GM12878 (cell line): ENCODE measurements at regions not wholly inside any gene's neighbourhood (a gene's known extent, or its start where the extent isn't known, plus 50 kb on each side); places are given as distances from the start of the nearest gene placed in this dataset.

ENCODE experiments used
- ATAC-seq: fragments of 200-7000 bp; cut with Tn5 transposase; 3 replicates; pipeline ENCODE4 v1.9.1; 2020; ENCODE audit warnings: mild to moderate bottlenecking, moderate library complexity
- BruUV-seq: library from RNA; stranded (reverse); fragments of 400-500 nt; replicated peaks from 2 replicates; lab custom pipeline; 2021; lab: Mats Ljungman, UMichigan
- CTCF ChIA-PET: fragments of 300-600 bp; sonication (Branson Sonifier 250); formaldehyde crosslinking; extraction: SDS; loops from one replicate; lab custom pipeline; 2021; ENCODE audit warnings: inconsistent platforms; lab: Yijun Ruan, JAX
- POLR2A ChIA-PET: fragments of 350-600 bp; formaldehyde crosslinking; extraction: SDS; loops from one replicate; lab custom pipeline; 2021; ENCODE audit warnings: inconsistent platforms; lab: Charles Lee
- RAD21 ChIA-PET: fragments of 300-600 bp; sonication (Branson Sonifier 250); formaldehyde crosslinking; loops from one replicate; lab custom pipeline; 2023; ENCODE audit warnings: antibody characterized with exemption; ENCODE audit not compliant: unreplicated experiment; lab: Charles Lee
- SMC1A ChIA-PET: fragments of 300-600 bp; sonication (Branson Sonifier 250); formaldehyde crosslinking; loops from one replicate; lab custom pipeline; 2023; ENCODE audit not compliant: unreplicated experiment, uncharacterized antibody; lab: Charles Lee
- DNase-seq: peaks from one replicate; pipeline ENCODE4 v3.0.0-alpha.2; 2011; ENCODE audit warnings: low read depth, low spot score
- FAIRE-seq: peaks from 3 replicates; lab custom pipeline; 2011; peaks lifted over from hg19 to GRCh38; lab: Jason Lieb, UNC
- H2AFZ ChIP-seq: 2 replicates; pipeline ENCODE4 v1.6.0; 2011; ENCODE audit warnings: low read depth, low read length, control low read depth; ENCODE audit not compliant: control insufficient read depth
- H3K27ac ChIP-seq: 2 replicates; pipeline ENCODE4 v1.5.1; 2011; ENCODE audit warnings: control low read depth; ENCODE audit not compliant: control insufficient read depth, insufficient read depth
- H3K27me3 ChIP-seq, 2 experiments: replicated peaks in 1 of 2; 2 replicates each; pipeline versions ENCODE4 v1.6.0 to v1.6.1; 2011; ENCODE audit warnings: low read length in 1 of 2; ENCODE audit not compliant: control insufficient read depth in 2 of 2, insufficient read depth in 2 of 2
- H3K36me3 ChIP-seq, 2 experiments: 2 replicates each; pipeline ENCODE4 v1.5.1; 2011; ENCODE audit warnings: low read length in 1 of 2; ENCODE audit not compliant: control insufficient read depth in 2 of 2, insufficient read depth in 2 of 2
- H3K4me1 ChIP-seq: 2 replicates; pipeline ENCODE4 v1.6.1; 2011; ENCODE audit warnings: mild to moderate bottlenecking, low read length, moderate library complexity, mixed read lengths; ENCODE audit not compliant: control insufficient read depth, insufficient read depth
- H3K4me2 ChIP-seq: 2 replicates; pipeline ENCODE4 v1.6.0; 2011; ENCODE audit warnings: control low read depth; ENCODE audit not compliant: control insufficient read depth, insufficient read depth
- H3K4me3 ChIP-seq: fragments of 200-600 bp; sonication (generic); 2 replicates; pipeline ENCODE4 v1.5.1; 2016
- H3K79me2 ChIP-seq: 2 replicates; pipeline ENCODE4 v1.6.0; 2011; ENCODE audit warnings: low read length; ENCODE audit not compliant: control insufficient read depth, insufficient read depth
- H3K9ac ChIP-seq: 2 replicates; pipeline ENCODE4 v1.8.0; 2011; ENCODE audit warnings: low read length, control low read depth, mixed read lengths; ENCODE audit not compliant: control insufficient read depth, insufficient read depth
- H3K9me3 ChIP-seq: replicated peaks from 3 replicates; pipeline ENCODE4 v1.5.1; 2011; ENCODE audit warnings: mild to moderate bottlenecking, low read length; ENCODE audit not compliant: control insufficient read depth, insufficient read depth
- H4K20me1 ChIP-seq: 2 replicates; pipeline ENCODE4 v1.6.0; 2011; ENCODE audit not compliant: control insufficient read depth, insufficient read depth
- BRCA1 ChIP-seq: IDR thresholded peaks from 2 replicates; pipeline ENCODE4 v1.6.1; 2011; ENCODE audit warnings: low read depth, low read length, improper control_type of control experiment
- CREM ChIP-seq: IDR thresholded peaks from 2 replicates; pipeline ENCODE4 v1.6.1; 2014; ENCODE audit warnings: antibody characterized with exemption, low read depth
- EZH2 ChIP-seq: IDR thresholded peaks from 2 replicates; pipeline ENCODE4 v1.6.1; 2012; ENCODE audit warnings: low read depth, mild to moderate bottlenecking, control low read depth, inconsistent platforms, low read length, borderline replicate concordance; ENCODE audit not compliant: control insufficient read depth
- FOS ChIP-seq: IDR thresholded peaks from 3 replicates; pipeline ENCODE4 v1.6.1; 2011; ENCODE audit warnings: borderline replicate concordance; ENCODE audit not compliant: insufficient read length; ENCODE audit errors: extremely low read depth
- MEF2A ChIP-seq: IDR thresholded peaks from 2 replicates; pipeline ENCODE4 v1.6.1; 2011; ENCODE audit warnings: low read depth, mild to moderate bottlenecking, low read length, moderate library complexity; ENCODE audit not compliant: insufficient read depth
- NBN ChIP-seq: fragments of 450-650 bp; IDR thresholded peaks from 2 replicates; pipeline ENCODE4 v1.6.1; 2016
- NFYA ChIP-seq: IDR thresholded peaks from 2 replicates; pipeline ENCODE4 v1.6.1; 2011; ENCODE audit warnings: low read depth, mild to moderate bottlenecking, low read length, improper control_type of control experiment, borderline replicate concordance
- POLR2A ChIP-seq: IDR thresholded peaks from 2 replicates; pipeline ENCODE4 v1.6.1; 2011; ENCODE audit warnings: low read depth, mild to moderate bottlenecking, low read length
- RELA ChIP-seq: fragments of 450-650 bp; IDR thresholded peaks from 2 replicates; pipeline ENCODE4 v1.8.0; 2014; ENCODE audit warnings: borderline replicate concordance; ENCODE audit not compliant: partially characterized antibody
- SIN3A ChIP-seq: IDR thresholded peaks from 2 replicates; pipeline ENCODE4 v1.6.1; 2012; ENCODE audit warnings: low read depth, low read length, improper control_type of control experiment
- SPI1 ChIP-seq: IDR thresholded peaks from 2 replicates; pipeline ENCODE4 v1.6.1; 2011; ENCODE audit warnings: low read depth, mild to moderate bottlenecking, low read length, moderate library complexity, borderline replicate concordance; ENCODE audit not compliant: insufficient read depth
- STAT3 ChIP-seq: IDR thresholded peaks from 2 replicates; pipeline ENCODE4 v1.6.1; 2011; ENCODE audit warnings: low read depth, low read length, improper control_type of control experiment
- ZNF217 ChIP-seq: fragments of 450-650 bp; IDR thresholded peaks from 2 replicates; pipeline ENCODE4 v1.6.1; 2017; ENCODE audit warnings: antibody characterized with exemption, mild to moderate bottlenecking
- ZNF24 ChIP-seq: fragments of 450-650 bp; IDR thresholded peaks from 2 replicates; pipeline ENCODE4 v1.6.1; 2017; ENCODE audit warnings: antibody characterized with exemption, mild to moderate bottlenecking
- whole genome bisulfite sequencing: methylation state at CpG from one replicate; pipeline ENCODE4 v1.1.6; 2016; ENCODE audit warnings: low lambda C conversion rate; ENCODE audit not compliant: insufficient replicate concordance, insufficient coverage; ENCODE audit errors: missing lambda C conversion rate; 5-methylcytosine and 5-hydroxymethylcytosine counted together
- in situ Hi-C: fragments of 300-500 bp; cut with MboI; formaldehyde crosslinking; loops from 9 replicates; pipeline ENCODE4 v1.14.3; 2018; ENCODE audit warnings: mixed read lengths
- intact Hi-C: fragments of 100-400 bp; cut with micrococcal nuclease; formaldehyde crosslinking; loops from one replicate; pipeline ENCODE4 v1.14.2; 2022; ENCODE audit not compliant: unreplicated experiment
- TF ChIP-seq, protein P1 (sequence below): IDR thresholded peaks from 2 replicates; pipeline ENCODE4 v1.6.1; 2011; ENCODE audit warnings: borderline replicate concordance, low read depth, mild to moderate bottlenecking, moderate library complexity, low read length; ENCODE audit not compliant: insufficient read depth, poor library complexity, severe bottlenecking
- TF ChIP-seq, protein P2 (sequence below): IDR thresholded peaks from 2 replicates; pipeline ENCODE4 v1.6.1; 2012; ENCODE audit warnings: low read depth, low read length, improper control_type of control experiment
- TF ChIP-seq, protein P3 (sequence below): IDR thresholded peaks from 2 replicates; pipeline ENCODE4 v1.6.1; 2011; ENCODE audit warnings: mild to moderate bottlenecking, low read depth, low read length, moderate library complexity; ENCODE audit not compliant: insufficient replicate concordance
- TF ChIP-seq, protein P4 (sequence below): IDR thresholded peaks from 2 replicates; pipeline ENCODE4 v1.6.1; 2011; ENCODE audit warnings: low read depth, mild to moderate bottlenecking, low read length, moderate library complexity, borderline replicate concordance; ENCODE audit errors: extremely low read depth
- TF ChIP-seq, protein P5 (sequence below): fragments of 450-650 bp; IDR thresholded peaks from 2 replicates; pipeline ENCODE4 v1.6.1; 2014; ENCODE audit warnings: mild to moderate bottlenecking

DNA sequence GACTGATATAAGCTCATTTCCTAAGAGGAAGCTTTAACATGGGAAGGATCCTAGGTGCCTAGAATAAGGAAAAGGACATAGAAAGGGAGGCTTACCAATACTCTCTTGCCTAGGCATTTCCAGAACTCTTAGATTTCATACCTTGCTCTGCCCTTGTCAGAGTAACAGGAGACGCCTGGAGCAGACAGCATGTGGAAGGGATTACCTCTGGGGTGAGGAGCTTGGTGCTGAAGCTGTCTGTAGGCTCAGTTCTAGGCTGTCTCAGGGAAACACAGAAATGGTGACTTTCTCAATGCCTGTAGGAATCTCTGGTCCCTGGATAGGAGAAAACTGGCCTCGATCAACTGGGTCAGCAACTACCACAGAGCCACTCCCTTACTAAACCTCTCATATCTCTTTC is 150.0 kb downstream of the SLC4A3 start:
- FAIRE-seq, result no peak
- Histone ChIP-seq H3K27ac (no peak overlapping the region), H3K9me3 (no peaks in the 10 kb centered on the region), H3K4me3 (no peak overlapping the region)
- no peak for TF ChIP-seq NBN
- TF ChIP-seq POLR2A, result no peak
- TF ChIP-seq, protein P1, sequence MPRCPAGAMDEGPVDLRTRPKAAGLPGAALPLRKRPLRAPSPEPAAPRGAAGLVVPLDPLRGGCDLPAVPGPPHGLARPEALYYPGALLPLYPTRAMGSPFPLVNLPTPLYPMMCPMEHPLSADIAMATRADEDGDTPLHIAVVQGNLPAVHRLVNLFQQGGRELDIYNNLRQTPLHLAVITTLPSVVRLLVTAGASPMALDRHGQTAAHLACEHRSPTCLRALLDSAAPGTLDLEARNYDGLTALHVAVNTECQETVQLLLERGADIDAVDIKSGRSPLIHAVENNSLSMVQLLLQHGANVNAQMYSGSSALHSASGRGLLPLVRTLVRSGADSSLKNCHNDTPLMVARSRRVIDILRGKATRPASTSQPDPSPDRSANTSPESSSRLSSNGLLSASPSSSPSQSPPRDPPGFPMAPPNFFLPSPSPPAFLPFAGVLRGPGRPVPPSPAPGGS, result no peak
- TF ChIP-seq RELA, result no peak
- TF ChIP-seq, protein P2, sequence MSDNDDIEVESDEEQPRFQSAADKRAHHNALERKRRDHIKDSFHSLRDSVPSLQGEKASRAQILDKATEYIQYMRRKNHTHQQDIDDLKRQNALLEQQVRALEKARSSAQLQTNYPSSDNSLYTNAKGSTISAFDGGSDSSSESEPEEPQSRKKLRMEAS, result no peak
- TF ChIP-seq ZNF24, result no peak
- no peak for TF ChIP-seq SPI1
- no peak for TF ChIP-seq ZNF217
- no peak for TF ChIP-seq STAT3
- TF ChIP-seq, protein P3, sequence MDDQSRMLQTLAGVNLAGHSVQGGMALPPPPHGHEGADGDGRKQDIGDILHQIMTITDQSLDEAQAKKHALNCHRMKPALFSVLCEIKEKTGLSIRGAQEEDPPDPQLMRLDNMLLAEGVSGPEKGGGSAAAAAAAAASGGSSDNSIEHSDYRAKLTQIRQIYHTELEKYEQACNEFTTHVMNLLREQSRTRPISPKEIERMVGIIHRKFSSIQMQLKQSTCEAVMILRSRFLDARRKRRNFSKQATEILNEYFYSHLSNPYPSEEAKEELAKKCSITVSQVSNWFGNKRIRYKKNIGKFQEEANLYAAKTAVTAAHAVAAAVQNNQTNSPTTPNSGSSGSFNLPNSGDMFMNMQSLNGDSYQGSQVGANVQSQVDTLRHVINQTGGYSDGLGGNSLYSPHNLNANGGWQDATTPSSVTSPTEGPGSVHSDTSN, result no peak
- TF ChIP-seq MEF2A, result no peak
- TF ChIP-seq SIN3A, result no peak
- no peak for TF ChIP-seq FOS
- TF ChIP-seq, protein P4, sequence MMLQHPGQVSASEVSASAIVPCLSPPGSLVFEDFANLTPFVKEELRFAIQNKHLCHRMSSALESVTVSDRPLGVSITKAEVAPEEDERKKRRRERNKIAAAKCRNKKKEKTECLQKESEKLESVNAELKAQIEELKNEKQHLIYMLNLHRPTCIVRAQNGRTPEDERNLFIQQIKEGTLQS, result no peak
- TF ChIP-seq, protein P5, sequence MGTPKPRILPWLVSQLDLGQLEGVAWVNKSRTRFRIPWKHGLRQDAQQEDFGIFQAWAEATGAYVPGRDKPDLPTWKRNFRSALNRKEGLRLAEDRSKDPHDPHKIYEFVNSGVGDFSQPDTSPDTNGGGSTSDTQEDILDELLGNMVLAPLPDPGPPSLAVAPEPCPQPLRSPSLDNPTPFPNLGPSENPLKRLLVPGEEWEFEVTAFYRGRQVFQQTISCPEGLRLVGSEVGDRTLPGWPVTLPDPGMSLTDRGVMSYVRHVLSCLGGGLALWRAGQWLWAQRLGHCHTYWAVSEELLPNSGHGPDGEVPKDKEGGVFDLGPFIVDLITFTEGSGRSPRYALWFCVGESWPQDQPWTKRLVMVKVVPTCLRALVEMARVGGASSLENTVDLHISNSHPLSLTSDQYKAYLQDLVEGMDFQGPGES, result no peak
- TF ChIP-seq EZH2, result no peak
- no peak for TF ChIP-seq NFYA
- TF ChIP-seq BRCA1, result no peak
- TF ChIP-seq CREM, result no peak
- TF ChIP-seq, all 136 proteins: peak for 0
- no peaks in the 10 kb centered on the region for H3K79me2 ChIP-seq
- H3K4me2 ChIP-seq, result no peak overlapping the region
- DNase-seq (no peak), ATAC-seq (no peak)
- no peaks in the 10 kb centered on the region for H3K4me1 ChIP-seq
- CTCF ChIA-PET, result no interaction called here
- SMC1A ChIA-PET, result no interaction called here
- no peak overlapping the region for H2AFZ ChIP-seq
- no peak overlapping the region for H3K9ac ChIP-seq
- RAD21 ChIA-PET, result no interaction called here
- H4K20me1 ChIP-seq, result no peaks in the 10 kb centered on the region
- POLR2A ChIA-PET, result no interaction called here
- no peaks in the 10 kb centered on the region; a peak in 1 of 4 replicates for H3K27me3 ChIP-seq
- 14% methylated on average over 2 of the region's 2 CpGs for WGBS
- intact Hi-C loops (no loop called here), in situ Hi-C loops (no loop called here)
- no TSS peak for BruUV-seq
- no peaks in the 10 kb centered on the region for H3K36me3 ChIP-seq
